RWPE1 (cell line): ENCODE measurements at regions not wholly inside any gene's neighbourhood (a gene's known extent, or its start where the extent isn't known, plus 50 kb on each side); places are given as distances from the start of the nearest gene placed in this dataset.

Experiments used
- CTCF ChIA-PET: fragments of 350-600 bp; sonication (Branson Sonifier 250); formaldehyde crosslinking; extraction: SDS; loops from one replicate; lab custom pipeline; 2021; lab: Yijun Ruan, JAX
- POLR2A ChIA-PET: fragments of 400-600 bp; formaldehyde crosslinking; extraction: SDS; loops from one replicate; lab custom pipeline; 2020; ENCODE audit warnings: antibody characterized with exemption; ENCODE audit not compliant: low non-redundant PET; lab: Yijun Ruan, JAX
- DNase-seq: peaks from one replicate; pipeline ENCODE4 v3.0.0; 2012; ENCODE audit warnings: low spot score
- H3K27ac ChIP-seq: fragments of 450-650 bp; 2 replicates; pipeline ENCODE4 v1.5.1; 2017
- CTCF ChIP-seq: fragments of 450-650 bp; conservative IDR thresholded peaks from 2 replicates; pipeline ENCODE4 v1.5.1; 2017; ENCODE audit warnings: low read depth, mild to moderate bottlenecking

GRCh38 chr2:189336276-189336975 is 104.8 kb upstream of the WDR75 start:
- ChIA-PET POLR2A (no interaction called here), CTCF (no interaction called here)
- H3K27ac ChIP-seq, result no peak overlapping the region
- TF ChIP-seq CTCF, result no peak
- no peak for DNase-seq

GRCh38 chr2:189337656-189338055 is 103.6 kb upstream of the WDR75 start:
- CTCF ChIA-PET, result no interaction called here
- no peak overlapping the region for H3K27ac ChIP-seq
- DNase-seq, result no peak
- POLR2A ChIA-PET, result no interaction called here
- TF ChIP-seq CTCF, result no peak

GRCh38 chr2:189338115-189338514 is 103.2 kb upstream of the WDR75 start:
- no peak for DNase-seq
- no peak for TF ChIP-seq CTCF
- ChIA-PET CTCF (no interaction called here), POLR2A (no interaction called here)
- H3K27ac ChIP-seq, result no peak overlapping the region

GRCh38 chr2:189341077-189341476 is 100.2 kb upstream of the WDR75 start:
- no peak for TF ChIP-seq CTCF
- ChIA-PET POLR2A (no interaction called here), CTCF (no interaction called here)
- DNase-seq, result no peak
- no peak overlapping the region for H3K27ac ChIP-seq

GRCh38 chr2:189344043-189344442 is 97.2 kb upstream of the WDR75 start:
- DNase-seq, result no peak
- POLR2A ChIA-PET, result no interaction called here
- CTCF ChIA-PET, result no interaction called here
- no peak overlapping the region for H3K27ac ChIP-seq
- TF ChIP-seq CTCF, result no peak

- DNase-seq, result peak; percentile 68
- ChIA-PET CTCF (interaction anchor here (0.7 to 0.8 kb wide), 2 partner anchors 364 to 1135 kb away, joined by 3 to 4 read pairs; no protein-coding TSS in a partner anchor), POLR2A (no interaction called here)
Observed at GRCh38 chr2:189347540-189347939, 93.7 kb upstream of the WDR75 start.

More at GRCh38 chr2:189347540-189347939, 93.7 kb upstream of the WDR75 start:
- H3K27ac ChIP-seq, result no peak overlapping the region
- TF ChIP-seq CTCF, result peak; percentile 35; the same call in 1 of the 2 replicates
